ENCODE measurements at regions not wholly inside any gene's neighbourhood (a gene's known extent, or its start where the extent isn't known, plus 50 kb on each side); places are given as distances from the start of the nearest gene placed in this dataset.

GRCh38 chr6:15825332-15825930 lies 162.6 kb upstream of the DTNBP1 start:
- no peak overlapping the region for H2BK120ac ChIP-seq (ENCODE audit: low read depth, low read length, poor library complexity, severe bottlenecking)
- H3K4ac ChIP-seq (ENCODE audit: low read depth, low read length) = no peak overlapping the region
- no peak for DNase-seq
- H2BK15ac ChIP-seq (ENCODE audit: low read depth, low read length) = no peak overlapping the region
- H3K56ac ChIP-seq (ENCODE audit: insufficient read length, low read depth, low read length) = no peak overlapping the region
- no peaks in the 10 kb centered on the region for H4K20me1 ChIP-seq (ENCODE audit: control insufficient read depth, insufficient read depth, insufficient read length)
- no peaks in the 10 kb centered on the region for H3K79me1 ChIP-seq (ENCODE audit: insufficient read depth, low read depth, low read length, poor library complexity, severe bottlenecking)
- no peak for TF ChIP-seq CTCF (conservative IDR thresholded peaks at IDR 0.05)
- no peak overlapping the region for H3T11ph ChIP-seq (ENCODE audit: low read length)
- H4K5ac ChIP-seq (ENCODE audit: insufficient read length, low read depth, low read length) = no peak overlapping the region
- H3K18ac ChIP-seq (ENCODE audit: insufficient read length, low read depth, low read length) = no peak overlapping the region
- Mint-ChIP-seq H3K27ac (no peak overlapping the region), H3K36me3 (ENCODE audit: insufficient read depth in 1 of 3, low read depth in 3 of 3) (no peaks in the 10 kb centered on the region), H3K9me3 (no peaks in the 10 kb centered on the region), H3K27me3 (ENCODE audit: low read depth) (peaks cover 29% of the 10 kb centered on the region), H3K4me1 (peaks cover 3 to 14% of the 10 kb centered on the region in 2 experiments), H3K4me3 (no peak overlapping the region)
- H3K79me2 ChIP-seq (ENCODE audit: insufficient read depth, low read length) = no peaks in the 10 kb centered on the region
- H4K8ac ChIP-seq (replicated peaks; ENCODE audit: insufficient read length, low read depth, low read length) = no peak overlapping the region
- no peak overlapping the region for H3K4me2 ChIP-seq (ENCODE audit: insufficient read depth, insufficient read length, low read length)
- no peaks in the 10 kb centered on the region for H3K27me3 ChIP-seq (ENCODE audit: insufficient read depth, low read length)
- no peak overlapping the region for H2BK12ac ChIP-seq (ENCODE audit: insufficient read length, low read depth, low read length)
- H2BK20ac ChIP-seq (ENCODE audit: low read depth, low read length, poor library complexity, severe bottlenecking) = no peak overlapping the region
- no peak overlapping the region for H3K27ac ChIP-seq (ENCODE audit: insufficient read length, low read depth, low read length)
- no peaks in the 10 kb centered on the region for H3K4me1 ChIP-seq (ENCODE audit: insufficient read depth, low read length)
- H4K91ac ChIP-seq (ENCODE audit: insufficient read length, low read depth, low read length) = no peak overlapping the region
- no peak overlapping the region for H3K23ac ChIP-seq (ENCODE audit: insufficient read length, low read depth, low read length)
- H2AFZ ChIP-seq (ENCODE audit: low read length) = no peak overlapping the region
- H3K14ac ChIP-seq (ENCODE audit: insufficient read depth, low read length) = no peak overlapping the region
- H3K9me3 ChIP-seq (ENCODE audit: control insufficient read depth, low read depth, low read length) = no peaks in the 10 kb centered on the region
- no CpG with 5 or more reads among the region's 8 CpGs for WGBS (ENCODE audit: extremely low coverage, insufficient read length, low lambda C conversion rate)
- no peaks in the 10 kb centered on the region for H3K23me2 ChIP-seq (ENCODE audit: insufficient read length, low read depth, low read length, poor library complexity, severe bottlenecking)
- H2BK5ac ChIP-seq (ENCODE audit: insufficient read length, low read length) = no peak overlapping the region
- no peak overlapping the region for H2AK5ac ChIP-seq (ENCODE audit: insufficient read length, low read length)
- H3K9ac ChIP-seq (ENCODE audit: extremely low read depth, insufficient read length, low read length) = no peak overlapping the region
